IPS-NIHi11 (cell line): ENCODE measurements at regions not wholly inside any gene's neighbourhood (a gene's known extent, or its start where the extent isn't known, plus 50 kb on each side); places are given as distances from the start of the nearest gene placed in this dataset.
"Not testable (repeated sequence)": the region's sequence is repeated elsewhere in the genome, so short reads cannot be mapped to it uniquely, and the experiment has no call there.

ENCODE experiments used
- DNase-seq: peaks from one replicate; pipeline ENCODE4 v3.0.0; 2012; ENCODE audit warnings: mixed read lengths, low spot score

GRCh38 chr2:111503844-111504570 is 380.0 kb downstream of the ANAPC1 start:
- not testable (repeated sequence) for DNase-seq

GRCh38 chr2:111504571-111504942 is 379.4 kb downstream of the ANAPC1 start:
- not testable (repeated sequence) for DNase-seq

- not testable (repeated sequence) for DNase-seq
Observed at GRCh38 chr2:111505267-111505666, 378.7 kb downstream of the ANAPC1 start.

- DNase-seq = not testable (repeated sequence)
Observed at GRCh38 chr2:111506936-111507335, 377.1 kb downstream of the ANAPC1 start.

GRCh38 chr2:111509225-111509869 is 374.6 kb downstream of the ANAPC1 start:
- not testable (repeated sequence) for DNase-seq

- not testable (repeated sequence) for DNase-seq
Observed at GRCh38 chr2:111510384-111510783, 373.6 kb downstream of the ANAPC1 start.

GRCh38 chr2:111511062-111511461 is 372.9 kb downstream of the ANAPC1 start:
- not testable (repeated sequence) for DNase-seq

GRCh38 chr2:111512378-111512777 is 371.6 kb downstream of the ANAPC1 start:
- DNase-seq = not testable (repeated sequence)

GRCh38 chr2:111514138-111514537 is 369.9 kb downstream of the ANAPC1 start:
- DNase-seq = not testable (repeated sequence)

- DNase-seq = not testable (repeated sequence)
Observed at GRCh38 chr2:111517050-111517720, 366.8 kb downstream of the ANAPC1 start.

GRCh38 chr2:111517721-111518053 is 366.3 kb downstream of the ANAPC1 start:
- DNase-seq = not testable (repeated sequence)

- no peak for DNase-seq
Observed at GRCh38 chr2:111519071-111519470, 364.9 kb downstream of the ANAPC1 start.

- no peak for DNase-seq
Observed at GRCh38 chr2:111522231-111522768, 361.7 kb downstream of the ANAPC1 start.

- DNase-seq = no peak
Observed at GRCh38 chr2:111523009-111523408, 361.0 kb downstream of the ANAPC1 start.

GRCh38 chr2:111525026-111525425 is 359.0 kb downstream of the ANAPC1 start:
- not testable (repeated sequence) for DNase-seq

- DNase-seq = not testable (repeated sequence)
Observed at GRCh38 chr2:111526041-111526639, 357.9 kb downstream of the ANAPC1 start.

GRCh38 chr2:111527707-111528400 is 356.1 kb downstream of the ANAPC1 start:
- DNase-seq = not testable (repeated sequence)

- DNase-seq = not testable (repeated sequence)
Observed at GRCh38 chr2:111529022-111529421, 355.0 kb downstream of the ANAPC1 start.

- DNase-seq = not testable (repeated sequence)
Observed at GRCh38 chr2:111530239-111530965, 353.6 kb downstream of the ANAPC1 start.

GRCh38 chr2:111532682-111533556 is 351.1 kb downstream of the ANAPC1 start:
- DNase-seq = not testable (repeated sequence)
